ENCODE measurements at regions not wholly inside any gene's neighbourhood (a gene's known extent, or its start where the extent isn't known, plus 50 kb on each side); places are given as distances from the start of the nearest gene placed in this dataset.
A peak's percentile ranks its signal among the peaks of the same experiment; 100 is the strongest.

DNA sequence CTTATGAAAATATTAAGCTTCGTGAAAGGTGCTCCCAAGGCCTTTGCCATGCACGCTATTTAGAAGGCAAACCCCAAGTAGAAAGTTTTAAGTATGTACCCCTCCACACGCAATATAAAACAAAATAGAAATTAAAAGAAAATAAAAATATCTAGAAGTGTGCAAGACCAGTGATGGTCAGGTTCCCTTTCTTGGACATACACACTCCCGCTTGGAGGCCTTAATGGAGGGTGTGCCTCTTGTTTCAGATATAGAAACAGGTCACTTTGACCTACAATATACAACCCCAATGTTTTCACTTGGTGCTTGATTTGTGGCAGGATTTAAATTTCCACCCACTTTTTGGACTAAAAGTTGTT, 127.4 kb upstream of the STC2 start:
- H3K4me3 ChIP-seq (replicated peaks in 1 of 3; ENCODE audit: low read depth in 2 of 3, low read length in 3 of 3): no peak overlapping the region
- Mint-ChIP-seq H3K36me3 (no peaks in the 10 kb centered on the region), H3K4me1 (peaks cover 46% of the 10 kb centered on the region), H3K4me3 (no peak overlapping the region), H3K27ac (no peak overlapping the region), H3K27me3 (ENCODE audit: low read depth in 3 of 3) (peaks cover 1 to 4% (median 3%) of the 10 kb centered on the region in 3 donors), H3K9me3 (peaks cover 0 to 3% (median 3%) of the 10 kb centered on the region in 7 donors)
- no peaks in the 10 kb centered on the region for H3K36me3 ChIP-seq (replicated peaks in 1 of 2; ENCODE audit: control insufficient read depth in 1 of 2, insufficient read depth in 2 of 2, low read length in 2 of 2)
- intact Hi-C loops (cut with micrococcal nuclease): no loop called here
- H3K4me1 ChIP-seq (ENCODE audit: control insufficient read depth in 1 of 2, insufficient read depth in 2 of 2, low read length in 2 of 2): peaks cover 36% of the 10 kb centered on the region in 2 donors
- TF ChIP-seq, protein P1, sequence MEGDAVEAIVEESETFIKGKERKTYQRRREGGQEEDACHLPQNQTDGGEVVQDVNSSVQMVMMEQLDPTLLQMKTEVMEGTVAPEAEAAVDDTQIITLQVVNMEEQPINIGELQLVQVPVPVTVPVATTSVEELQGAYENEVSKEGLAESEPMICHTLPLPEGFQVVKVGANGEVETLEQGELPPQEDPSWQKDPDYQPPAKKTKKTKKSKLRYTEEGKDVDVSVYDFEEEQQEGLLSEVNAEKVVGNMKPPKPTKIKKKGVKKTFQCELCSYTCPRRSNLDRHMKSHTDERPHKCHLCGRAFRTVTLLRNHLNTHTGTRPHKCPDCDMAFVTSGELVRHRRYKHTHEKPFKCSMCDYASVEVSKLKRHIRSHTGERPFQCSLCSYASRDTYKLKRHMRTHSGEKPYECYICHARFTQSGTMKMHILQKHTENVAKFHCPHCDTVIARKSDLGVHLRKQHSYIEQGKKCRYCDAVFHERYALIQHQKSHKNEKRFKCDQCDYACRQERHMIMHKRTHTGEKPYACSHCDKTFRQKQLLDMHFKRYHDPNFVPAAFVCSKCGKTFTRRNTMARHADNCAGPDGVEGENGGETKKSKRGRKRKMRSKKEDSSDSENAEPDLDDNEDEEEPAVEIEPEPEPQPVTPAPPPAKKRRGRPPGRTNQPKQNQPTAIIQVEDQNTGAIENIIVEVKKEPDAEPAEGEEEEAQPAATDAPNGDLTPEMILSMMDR (IDR thresholded peaks at IDR 0.05): no peak
- no peak for DNase-seq
- no peaks in the 10 kb centered on the region for H3K9me3 ChIP-seq (replicated peaks in 1 of 2; ENCODE audit: control insufficient read depth in 1 of 2, insufficient read depth in 1 of 2, low read length in 2 of 2)
- no peaks in the 10 kb centered on the region for H4K20me1 ChIP-seq (ENCODE audit: insufficient read depth, low read length)
- no peaks in the 10 kb centered on the region for H3K27me3 ChIP-seq (ENCODE audit: control insufficient read depth in 2 of 2, insufficient read depth in 2 of 2, low read length in 2 of 2)
- no peak overlapping the region for H3K4me2 ChIP-seq (replicated peaks; ENCODE audit: extremely low read depth, low read length, poor library complexity, severe bottlenecking)
- no peaks in the 10 kb centered on the region for H3K79me2 ChIP-seq (ENCODE audit: insufficient read depth, low read length)
- no peak overlapping the region for H2AFZ ChIP-seq (ENCODE audit: insufficient read depth, low read depth, low read length, poor library complexity, severe bottlenecking)
- H3K9ac ChIP-seq (ENCODE audit: insufficient read depth, low read length, poor library complexity, severe bottlenecking): no peak overlapping the region
- H3K27ac ChIP-seq (ENCODE audit: low read depth in 1 of 2, low read length in 2 of 2): no peak overlapping the region
- WGBS (ENCODE audit: insufficient coverage): no CpG with 5 or more reads among the region's 4 CpGs

DNA sequence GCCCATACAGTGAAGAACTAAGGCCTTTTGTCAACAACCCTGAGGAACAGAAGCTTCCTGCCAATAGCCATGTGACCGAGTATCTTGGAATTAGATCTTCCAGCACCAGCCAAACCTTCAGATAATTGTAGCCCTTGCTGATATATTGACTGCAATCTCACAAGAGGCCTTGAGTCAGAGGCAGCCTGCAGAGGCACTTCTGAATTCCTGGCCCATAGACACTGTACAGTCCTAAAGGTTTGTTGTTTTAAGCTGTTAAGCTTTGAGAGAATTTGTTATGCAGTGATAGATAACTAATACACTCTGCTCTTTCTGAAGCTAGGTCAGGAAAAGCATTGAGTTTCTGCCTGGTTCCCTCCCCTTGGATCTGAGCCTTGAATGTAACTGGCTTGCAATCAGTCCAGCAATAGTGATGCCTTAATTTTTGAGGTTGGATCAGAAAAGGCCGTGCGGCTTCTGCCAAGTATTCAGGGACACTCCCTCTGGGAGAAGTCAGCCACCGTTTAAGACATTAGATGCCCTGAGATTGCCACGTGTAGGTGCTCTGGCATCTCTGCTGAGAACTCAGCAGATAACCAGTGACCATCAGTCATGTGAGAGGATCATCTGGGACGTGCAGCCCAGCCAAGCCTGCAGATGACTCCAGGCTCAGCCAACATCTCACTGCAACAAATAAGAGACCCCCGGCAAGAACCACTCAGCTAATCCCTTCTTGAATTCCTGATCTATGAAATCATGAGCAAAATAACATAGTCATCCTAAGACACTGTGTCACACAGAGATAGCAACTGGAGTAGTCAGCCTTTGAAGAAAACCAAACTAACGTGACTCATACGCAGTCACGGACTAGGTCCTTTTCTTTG, 126.8 kb upstream of the STC2 start:
- no peaks in the 10 kb centered on the region for H4K20me1 ChIP-seq (ENCODE audit: insufficient read depth, low read length)
- Mint-ChIP-seq H3K9me3 (peaks cover 0 to 3% (median under 1%) of the 10 kb centered on the region in 7 donors), H3K27me3 (ENCODE audit: low read depth in 3 of 3) (peaks cover under 1 to 3% (median 1%) of the 10 kb centered on the region in 3 donors), H3K4me1 (peaks cover 46% of the 10 kb centered on the region), H3K36me3 (no peaks in the 10 kb centered on the region), H3K4me3 (no peak overlapping the region), H3K27ac (peak overlapping the region in 2 of 7 donors; percentile 12 to 53)
- DNase-seq: peak in 1 of 3 donors; percentile 62
- H3K9me3 ChIP-seq (replicated peaks in 1 of 2; ENCODE audit: control insufficient read depth in 1 of 2, insufficient read depth in 1 of 2, low read length in 2 of 2): no peaks in the 10 kb centered on the region
- TF ChIP-seq, protein P1 (IDR thresholded peaks at IDR 0.05): no peak
- no peak overlapping the region for H3K4me3 ChIP-seq (replicated peaks in 1 of 3; ENCODE audit: low read depth in 2 of 3, low read length in 3 of 3)
- H3K36me3 ChIP-seq (replicated peaks in 1 of 2; ENCODE audit: control insufficient read depth in 1 of 2, insufficient read depth in 2 of 2, low read length in 2 of 2): no peaks in the 10 kb centered on the region
- H3K79me2 ChIP-seq (ENCODE audit: insufficient read depth, low read length): no peaks in the 10 kb centered on the region
- WGBS (ENCODE audit: insufficient coverage): 90% methylated on average over 7 of the region's 10 CpGs
- no peak overlapping the region for H3K4me2 ChIP-seq (replicated peaks; ENCODE audit: extremely low read depth, low read length, poor library complexity, severe bottlenecking)
- H3K27ac ChIP-seq (ENCODE audit: low read depth in 1 of 2, low read length in 2 of 2): no peak overlapping the region
- H3K9ac ChIP-seq (ENCODE audit: insufficient read depth, low read length, poor library complexity, severe bottlenecking): no peak overlapping the region
- peaks cover 36 to 38% of the 10 kb centered on the region in 2 donors for H3K4me1 ChIP-seq (ENCODE audit: control insufficient read depth in 1 of 2, insufficient read depth in 2 of 2, low read length in 2 of 2)
- no peaks in the 10 kb centered on the region for H3K27me3 ChIP-seq (ENCODE audit: control insufficient read depth in 2 of 2, insufficient read depth in 2 of 2, low read length in 2 of 2)
- no peak overlapping the region for H2AFZ ChIP-seq (ENCODE audit: insufficient read depth, low read depth, low read length, poor library complexity, severe bottlenecking)
- intact Hi-C loops (cut with micrococcal nuclease): no loop called here
